HepG2 (cell line): ENCODE measurements at regions not wholly inside any gene's neighbourhood (a gene's known extent, or its start where the extent isn't known, plus 50 kb on each side); places are given as distances from the start of the nearest gene placed in this dataset.

Experiments used
- ATF7-NPFF ChIP-seq: sonication (generic); formaldehyde crosslinking; IDR thresholded peaks from 2 replicates; pipeline ENCODE4 v1.8.1; 2023; ENCODE audit warnings: mild to moderate bottlenecking, low read depth, missing genetic modification reagents, moderate library complexity
- CSRNP2 ChIP-seq: sonication (generic); formaldehyde crosslinking; conservative IDR thresholded peaks from 2 replicates; pipeline ENCODE4 v1.8.0; 2022; ENCODE audit warnings: low read depth, missing genetic modification reagents
- HMGXB4 ChIP-seq, 2 experiments: sonication (generic) in 1 of 2; formaldehyde crosslinking in 1 of 2; IDR thresholded peaks; 2 replicates each; pipeline versions ENCODE4 v1.4.0 to v1.6.1; 2018 to 2020; ENCODE audit warnings: missing genetic modification reagents in 2 of 2, borderline replicate concordance in 1 of 2, low read depth in 1 of 2, mild to moderate bottlenecking in 1 of 2, missing biosample characterization in 1 of 2
- KLF12 ChIP-seq: sonication (generic); formaldehyde crosslinking; IDR thresholded peaks from 2 replicates; pipeline ENCODE4 v1.4.0; 2020; ENCODE audit warnings: missing genetic modification reagents, borderline replicate concordance
- MTF1 ChIP-seq: sonication (generic); formaldehyde crosslinking; IDR thresholded peaks from 2 replicates; pipeline ENCODE4 v1.5.0; 2020; ENCODE audit warnings: missing genetic modification reagents
- NCOA1 ChIP-seq: sonication (generic); formaldehyde crosslinking; IDR thresholded peaks from 2 replicates; pipeline ENCODE4 v1.9.0; 2021; ENCODE audit warnings: missing genetic modification reagents
- NFIB ChIP-seq: sonication (generic); formaldehyde crosslinking; IDR thresholded peaks from 2 replicates; pipeline ENCODE4 v1.9.0; 2021; ENCODE audit warnings: missing genetic modification reagents, mild to moderate bottlenecking, borderline replicate concordance
- SMAD3 ChIP-seq: sonication (generic); formaldehyde crosslinking; IDR thresholded peaks from 2 replicates; pipeline ENCODE4 v1.4.0; 2020; ENCODE audit warnings: missing genetic modification reagents
- THRA ChIP-seq: sonication (generic); formaldehyde crosslinking; IDR thresholded peaks from 2 replicates; pipeline ENCODE4 v1.4.0; 2020; ENCODE audit warnings: missing genetic modification reagents, borderline replicate concordance
- U2AF1 ChIP-seq: fragments of 200-400 bp; formaldehyde crosslinking; optimal IDR thresholded peaks from 2 replicates; pipeline ENCODE3; 2017; ENCODE audit warnings: mild to moderate bottlenecking, low read depth, low read length
- U2AF2 ChIP-seq: fragments of 200-400 bp; formaldehyde crosslinking; IDR thresholded peaks from 2 replicates; pipeline ENCODE4 v1.6.1; 2017; ENCODE audit warnings: low read depth, mild to moderate bottlenecking, low read length
- ZBTB1 ChIP-seq: sonication (generic); formaldehyde crosslinking; IDR thresholded peaks from 2 replicates; pipeline ENCODE4 v1.4.0; 2020; ENCODE audit warnings: missing genetic modification reagents, borderline replicate concordance
- ZBTB2 ChIP-seq: sonication (generic); formaldehyde crosslinking; IDR thresholded peaks from 2 replicates; pipeline ENCODE4 v1.8.0; 2022; ENCODE audit warnings: low read depth, missing genetic modification reagents
- ZBTB46 ChIP-seq: sonication (generic); formaldehyde crosslinking; IDR thresholded peaks from 2 replicates; pipeline ENCODE4 v1.4.0; 2020; ENCODE audit warnings: mild to moderate bottlenecking, missing genetic modification reagents, borderline replicate concordance
- ZNF224 ChIP-seq: sonication (generic); formaldehyde crosslinking; IDR thresholded peaks from 2 replicates; pipeline ENCODE4 v1.5.0; 2020; ENCODE audit warnings: mild to moderate bottlenecking, missing genetic modification reagents
- ZNF253 ChIP-seq: sonication (generic); formaldehyde crosslinking; IDR thresholded peaks from 2 replicates; pipeline ENCODE4 v1.8.0; 2022; ENCODE audit warnings: mild to moderate bottlenecking, missing genetic modification reagents, borderline replicate concordance
- ZNF33A ChIP-seq: sonication (generic); formaldehyde crosslinking; IDR thresholded peaks from 2 replicates; pipeline ENCODE4 v1.5.1; 2020; ENCODE audit warnings: missing genetic modification reagents, mild to moderate bottlenecking, moderate library complexity, borderline replicate concordance
- ZNF350 ChIP-seq: sonication (generic); formaldehyde crosslinking; IDR thresholded peaks from 2 replicates; pipeline ENCODE4 v1.4.0; 2020; ENCODE audit warnings: mild to moderate bottlenecking, low read depth, missing genetic modification reagents, borderline replicate concordance
- ZNF562 ChIP-seq: sonication (generic); formaldehyde crosslinking; IDR thresholded peaks from 2 replicates; pipeline ENCODE4 v1.8.0; 2022; ENCODE audit warnings: missing genetic modification reagents, borderline replicate concordance
- ZNF761 ChIP-seq: sonication (generic); formaldehyde crosslinking; conservative IDR thresholded peaks from 2 replicates; pipeline ENCODE4 v1.4.0; 2020; ENCODE audit warnings: mild to moderate bottlenecking, missing genetic modification reagents

GRCh38 chr15:26082221-26083109 lies 219.3 kb upstream of the ATP10A start (continued):
- TF ChIP-seq ZBTB46 (CRISPR knock-in tag) (no peak), ZBTB2 (CRISPR knock-in tag) (no peak), U2AF2 (no peak), ZNF33A (peak; percentile 73; the same call in 1 of the 2 replicates), ZNF761 (0 out of 2 replicates have a peak, but pooled peaks have one; percentile 36), MTF1 (peak; percentile 72; the same call in 1 of the 2 replicates), ZNF224 (CRISPR knock-in tag) (no peak), ATF7-NPFF (CRISPR knock-in tag) (peak; percentile 68), ZNF350 (CRISPR knock-in tag) (peak; percentile 58; the same call in 1 of the 2 replicates), ZNF562 (no peak), SMAD3 (CRISPR knock-in tag) (0 out of 2 replicates have a peak, but pooled peaks have one; percentile 47), U2AF1 (no peak), KLF12 (CRISPR knock-in tag) (0 out of 2 replicates have a peak, but pooled peaks have one; percentile 58), CSRNP2 (CRISPR knock-in tag) (no peak), ZBTB1 (CRISPR knock-in tag) (no peak), NCOA1 (CRISPR knock-in tag) (no peak), ZNF253 (CRISPR knock-in tag) (no peak; the same call in 1 of the 2 replicates), HMGXB4 (CRISPR knock-in tag; IDR thresholded peaks at IDR 0.05; ENCODE audit: borderline replicate concordance in 1 of 2, low read depth in 1 of 2) (peak; percentile 96 to 98), NFIB (CRISPR knock-in tag) (no peak), THRA (peak; percentile 50; the same call in 1 of the 2 replicates)
